ENCODE measurements at regions not wholly inside any gene's neighbourhood (a gene's known extent, or its start where the extent isn't known, plus 50 kb on each side); places are given as distances from the start of the nearest gene placed in this dataset.
A peak's percentile ranks its signal among the peaks of the same experiment; 100 is the strongest.

DNA sequence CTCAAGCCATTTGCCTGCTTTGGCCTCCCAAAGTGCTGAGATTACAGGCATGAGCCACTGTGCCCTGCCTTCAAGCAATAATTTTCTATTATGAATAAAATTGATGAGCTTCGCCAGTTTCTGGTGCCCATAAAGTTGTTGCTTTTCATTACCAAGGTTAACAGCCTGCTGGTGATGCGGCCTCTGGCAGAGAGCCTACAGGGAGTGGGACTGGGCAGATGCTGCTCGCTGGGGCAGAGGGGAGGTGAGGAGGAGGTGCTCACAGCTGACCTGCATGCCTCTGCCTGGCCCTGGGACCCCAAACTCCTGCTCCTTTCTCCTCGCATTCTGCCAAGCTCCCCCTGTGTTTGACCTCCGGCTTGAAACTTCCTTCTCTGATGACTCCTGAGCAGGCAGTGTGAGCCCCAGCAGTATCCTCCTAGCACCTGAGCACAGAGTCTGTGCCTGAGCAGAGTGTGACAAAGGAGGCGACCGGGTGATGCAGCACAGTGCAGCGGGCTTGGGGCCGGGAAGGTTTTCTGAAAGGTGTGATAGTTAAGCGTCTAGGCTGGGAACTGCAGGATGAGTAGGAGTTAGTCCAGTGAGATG, 56.1 kb upstream of the B3GAT1 start (continued):
- TF ChIP-seq FOXK1 (CRISPR knock-in tag; IDR thresholded peaks at IDR 0.05) (no peak), KAT7 (CRISPR knock-in tag; IDR thresholded peaks at IDR 0.05; ENCODE audit: borderline replicate concordance) (no peak)

DNA sequence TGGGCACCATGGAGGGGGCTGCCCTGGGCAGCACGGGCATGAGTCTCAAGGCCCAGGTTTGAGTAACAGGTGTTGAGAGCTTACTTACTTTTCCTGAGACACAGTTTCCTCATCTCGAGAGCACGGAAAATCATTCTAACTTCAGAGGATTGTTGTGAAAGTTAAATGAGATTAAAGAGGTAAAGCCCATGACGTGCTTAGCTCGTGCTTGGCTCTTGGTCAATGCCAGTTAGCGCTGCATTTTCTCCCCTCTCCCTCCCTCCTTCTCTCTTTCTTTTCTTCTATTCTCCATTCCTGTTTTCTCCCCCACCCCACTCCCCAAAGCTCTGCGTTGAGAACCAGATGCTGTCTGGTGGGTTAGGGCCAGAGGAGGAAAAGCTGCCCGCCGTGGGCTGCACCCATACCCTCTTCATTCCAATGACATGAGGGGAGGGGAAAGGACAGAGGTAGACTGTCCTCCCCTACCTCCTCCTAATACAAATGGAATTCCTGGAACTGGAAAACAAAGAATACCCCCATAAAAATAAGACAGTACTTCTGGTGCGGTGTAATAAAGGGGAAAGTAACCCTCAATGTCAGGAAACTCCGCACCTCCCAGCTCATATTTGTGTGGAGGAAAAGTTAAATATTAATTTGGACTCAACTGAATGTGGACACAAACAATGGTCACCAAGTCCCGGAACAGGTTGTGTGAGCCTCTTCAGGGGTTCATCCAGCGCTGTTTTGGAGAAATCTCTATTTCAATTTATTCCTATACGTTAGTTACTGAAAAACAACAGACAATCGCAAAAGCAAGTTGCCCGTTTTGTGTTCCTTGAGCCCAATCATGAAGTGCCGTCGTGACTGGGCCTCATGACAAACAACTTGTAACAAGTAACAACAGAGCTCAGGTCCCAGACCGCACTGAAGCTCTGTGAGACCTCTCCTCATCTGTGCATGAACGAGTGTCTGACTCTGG, 54.8 kb upstream of the B3GAT1 start:
- DNase-seq (ENCODE audit: low spot score) (no peak), ATAC-seq (no peak)
- Mint-ChIP-seq H3K9me3 (peaks cover 8% of the 10 kb centered on the region), H3K36me3 (no peaks in the 10 kb centered on the region), H3K27me3 (ENCODE audit: low read depth) (peaks cover 43% of the 10 kb centered on the region), H3K4me1 (peaks cover 21% of the 10 kb centered on the region), H3K27ac (no peak overlapping the region), H3K4me3 (no peak overlapping the region)
- ChIA-PET POLR2A (no interaction called here), CTCF (interaction anchor here (0.9 to 1.4 kb wide), 3 partner anchors 11 to 205 kb away, joined by 4 read pairs; no protein-coding TSS in a partner anchor)
- TF ChIP-seq SOX15 (CRISPR knock-in tag; IDR thresholded peaks at IDR 0.05), result no peak
- TF ChIP-seq ZNF138 (CRISPR knock-in tag; conservative IDR thresholded peaks at IDR 0.05), result no peak
- TF ChIP-seq, protein P1, sequence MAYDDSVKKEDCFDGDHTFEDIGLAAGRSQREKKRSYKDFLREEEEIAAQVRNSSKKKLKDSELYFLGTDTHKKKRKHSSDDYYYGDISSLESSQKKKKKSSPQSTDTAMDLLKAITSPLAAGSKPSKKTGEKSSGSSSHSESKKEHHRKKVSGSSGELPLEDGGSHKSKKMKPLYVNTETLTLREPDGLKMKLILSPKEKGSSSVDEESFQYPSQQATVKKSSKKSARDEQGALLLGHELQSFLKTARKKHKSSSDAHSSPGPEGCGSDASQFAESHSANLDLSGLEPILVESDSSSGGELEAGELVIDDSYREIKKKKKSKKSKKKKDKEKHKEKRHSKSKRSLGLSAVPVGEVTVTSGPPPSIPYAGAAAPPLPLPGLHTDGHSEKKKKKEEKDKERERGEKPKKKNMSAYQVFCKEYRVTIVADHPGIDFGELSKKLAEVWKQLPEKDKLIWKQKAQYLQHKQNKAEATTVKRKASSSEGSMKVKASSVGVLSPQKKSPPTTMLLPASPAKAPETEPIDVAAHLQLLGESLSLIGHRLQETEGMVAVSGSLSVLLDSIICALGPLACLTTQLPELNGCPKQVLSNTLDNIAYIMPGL (CRISPR knock-in tag; IDR thresholded peaks at IDR 0.05), result no peak
- TF ChIP-seq NFYB (CRISPR knock-in tag; conservative IDR thresholded peaks at IDR 0.05; ENCODE audit: low read depth), result no peak
- TF ChIP-seq, protein P2, sequence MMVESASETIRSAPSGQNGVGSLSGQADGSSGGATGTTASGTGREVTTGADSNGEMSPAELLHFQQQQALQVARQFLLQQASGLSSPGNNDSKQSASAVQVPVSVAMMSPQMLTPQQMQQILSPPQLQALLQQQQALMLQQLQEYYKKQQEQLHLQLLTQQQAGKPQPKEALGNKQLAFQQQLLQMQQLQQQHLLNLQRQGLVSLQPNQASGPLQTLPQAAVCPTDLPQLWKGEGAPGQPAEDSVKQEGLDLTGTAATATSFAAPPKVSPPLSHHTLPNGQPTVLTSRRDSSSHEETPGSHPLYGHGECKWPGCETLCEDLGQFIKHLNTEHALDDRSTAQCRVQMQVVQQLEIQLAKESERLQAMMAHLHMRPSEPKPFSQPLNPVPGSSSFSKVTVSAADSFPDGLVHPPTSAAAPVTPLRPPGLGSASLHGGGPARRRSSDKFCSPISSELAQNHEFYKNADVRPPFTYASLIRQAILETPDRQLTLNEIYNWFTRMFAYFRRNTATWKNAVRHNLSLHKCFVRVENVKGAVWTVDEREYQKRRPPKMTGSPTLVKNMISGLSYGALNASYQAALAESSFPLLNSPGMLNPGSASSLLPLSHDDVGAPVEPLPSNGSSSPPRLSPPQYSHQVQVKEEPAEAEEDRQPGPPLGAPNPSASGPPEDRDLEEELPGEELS (CRISPR knock-in tag; IDR thresholded peaks at IDR 0.05), result no peak
- TF ChIP-seq TP53 (CRISPR knock-in tag; IDR thresholded peaks at IDR 0.05), result no peak
- TF ChIP-seq, protein P3, sequence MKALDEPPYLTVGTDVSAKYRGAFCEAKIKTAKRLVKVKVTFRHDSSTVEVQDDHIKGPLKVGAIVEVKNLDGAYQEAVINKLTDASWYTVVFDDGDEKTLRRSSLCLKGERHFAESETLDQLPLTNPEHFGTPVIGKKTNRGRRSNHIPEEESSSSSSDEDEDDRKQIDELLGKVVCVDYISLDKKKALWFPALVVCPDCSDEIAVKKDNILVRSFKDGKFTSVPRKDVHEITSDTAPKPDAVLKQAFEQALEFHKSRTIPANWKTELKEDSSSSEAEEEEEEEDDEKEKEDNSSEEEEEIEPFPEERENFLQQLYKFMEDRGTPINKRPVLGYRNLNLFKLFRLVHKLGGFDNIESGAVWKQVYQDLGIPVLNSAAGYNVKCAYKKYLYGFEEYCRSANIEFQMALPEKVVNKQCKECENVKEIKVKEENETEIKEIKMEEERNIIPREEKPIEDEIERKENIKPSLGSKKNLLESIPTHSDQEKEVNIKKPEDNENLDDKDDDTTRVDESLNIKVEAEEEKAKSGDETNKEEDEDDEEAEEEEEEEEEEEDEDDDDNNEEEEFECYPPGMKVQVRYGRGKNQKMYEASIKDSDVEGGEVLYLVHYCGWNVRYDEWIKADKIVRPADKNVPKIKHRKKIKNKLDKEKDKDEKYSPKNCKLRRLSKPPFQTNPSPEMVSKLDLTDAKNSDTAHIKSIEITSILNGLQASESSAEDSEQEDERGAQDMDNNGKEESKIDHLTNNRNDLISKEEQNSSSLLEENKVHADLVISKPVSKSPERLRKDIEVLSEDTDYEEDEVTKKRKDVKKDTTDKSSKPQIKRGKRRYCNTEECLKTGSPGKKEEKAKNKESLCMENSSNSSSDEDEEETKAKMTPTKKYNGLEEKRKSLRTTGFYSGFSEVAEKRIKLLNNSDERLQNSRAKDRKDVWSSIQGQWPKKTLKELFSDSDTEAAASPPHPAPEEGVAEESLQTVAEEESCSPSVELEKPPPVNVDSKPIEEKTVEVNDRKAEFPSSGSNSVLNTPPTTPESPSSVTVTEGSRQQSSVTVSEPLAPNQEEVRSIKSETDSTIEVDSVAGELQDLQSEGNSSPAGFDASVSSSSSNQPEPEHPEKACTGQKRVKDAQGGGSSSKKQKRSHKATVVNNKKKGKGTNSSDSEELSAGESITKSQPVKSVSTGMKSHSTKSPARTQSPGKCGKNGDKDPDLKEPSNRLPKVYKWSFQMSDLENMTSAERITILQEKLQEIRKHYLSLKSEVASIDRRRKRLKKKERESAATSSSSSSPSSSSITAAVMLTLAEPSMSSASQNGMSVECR (CRISPR knock-in tag; IDR thresholded peaks at IDR 0.05; ENCODE audit: borderline replicate concordance), result no peak
- TF ChIP-seq EMX1 (CRISPR knock-in tag; IDR thresholded peaks at IDR 0.05), result no peak
- TF ChIP-seq MYBL2 (CRISPR knock-in tag; IDR thresholded peaks at IDR 0.05), result no peak

DNA sequence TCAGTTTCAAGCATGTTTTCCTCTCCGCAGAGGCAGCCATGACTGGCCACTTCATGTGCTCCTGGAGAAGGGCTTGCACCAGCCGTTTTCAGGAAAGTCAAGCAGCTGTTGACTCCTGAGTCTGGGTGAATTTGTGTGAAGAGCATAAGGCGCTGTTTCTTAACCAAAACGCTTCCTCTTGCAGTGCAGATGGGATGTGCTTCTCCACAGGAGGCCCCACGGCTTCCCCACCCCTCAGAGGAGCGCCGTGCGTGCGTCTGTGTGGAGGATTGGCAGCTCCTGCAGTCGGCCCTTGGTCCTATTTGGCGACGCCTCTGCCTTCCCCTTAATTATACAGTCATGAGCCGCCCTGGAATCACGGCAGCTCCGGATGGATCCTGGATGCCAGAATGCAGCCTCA, 54.1 kb upstream of the B3GAT1 start:
- no peaks in the 10 kb centered on the region for H3K36me3 Mint-ChIP-seq
- CTCF ChIA-PET, result interaction anchor here (0.9 to 1.4 kb wide), 3 partner anchors 12 to 204 kb away, joined by 4 read pairs; no protein-coding TSS in a partner anchor
- no peak overlapping the region for H3K4me3 Mint-ChIP-seq
- H3K9me3 Mint-ChIP-seq, result peaks cover 8% of the 10 kb centered on the region
- DNase-seq (ENCODE audit: low spot score) (peak; percentile 47), ATAC-seq (peak; percentile 83)
- H3K27ac Mint-ChIP-seq, result no peak overlapping the region
- POLR2A ChIA-PET, result no interaction called here
- H3K4me1 Mint-ChIP-seq, result peaks cover 21% of the 10 kb centered on the region
- peaks cover 48% of the 10 kb centered on the region for H3K27me3 Mint-ChIP-seq (ENCODE audit: low read depth)
- TF ChIP-seq ZNF121 (CRISPR knock-in tag; IDR thresholded peaks at IDR 0.05) (no peak), ZNF138 (CRISPR knock-in tag; conservative IDR thresholded peaks at IDR 0.05) (no peak), ESRRA (CRISPR knock-in tag; IDR thresholded peaks at IDR 0.05; ENCODE audit: borderline replicate concordance) (no peak), JAZF1 (CRISPR knock-in tag; IDR thresholded peaks at IDR 0.05) (no peak)
- TF ChIP-seq, protein P4, sequence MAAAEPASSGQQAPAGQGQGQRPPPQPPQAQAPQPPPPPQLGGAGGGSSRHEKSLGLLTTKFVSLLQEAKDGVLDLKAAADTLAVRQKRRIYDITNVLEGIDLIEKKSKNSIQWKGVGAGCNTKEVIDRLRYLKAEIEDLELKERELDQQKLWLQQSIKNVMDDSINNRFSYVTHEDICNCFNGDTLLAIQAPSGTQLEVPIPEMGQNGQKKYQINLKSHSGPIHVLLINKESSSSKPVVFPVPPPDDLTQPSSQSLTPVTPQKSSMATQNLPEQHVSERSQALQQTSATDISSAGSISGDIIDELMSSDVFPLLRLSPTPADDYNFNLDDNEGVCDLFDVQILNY (CRISPR knock-in tag; IDR thresholded peaks at IDR 0.05), result no peak
- TF ChIP-seq, protein P5, sequence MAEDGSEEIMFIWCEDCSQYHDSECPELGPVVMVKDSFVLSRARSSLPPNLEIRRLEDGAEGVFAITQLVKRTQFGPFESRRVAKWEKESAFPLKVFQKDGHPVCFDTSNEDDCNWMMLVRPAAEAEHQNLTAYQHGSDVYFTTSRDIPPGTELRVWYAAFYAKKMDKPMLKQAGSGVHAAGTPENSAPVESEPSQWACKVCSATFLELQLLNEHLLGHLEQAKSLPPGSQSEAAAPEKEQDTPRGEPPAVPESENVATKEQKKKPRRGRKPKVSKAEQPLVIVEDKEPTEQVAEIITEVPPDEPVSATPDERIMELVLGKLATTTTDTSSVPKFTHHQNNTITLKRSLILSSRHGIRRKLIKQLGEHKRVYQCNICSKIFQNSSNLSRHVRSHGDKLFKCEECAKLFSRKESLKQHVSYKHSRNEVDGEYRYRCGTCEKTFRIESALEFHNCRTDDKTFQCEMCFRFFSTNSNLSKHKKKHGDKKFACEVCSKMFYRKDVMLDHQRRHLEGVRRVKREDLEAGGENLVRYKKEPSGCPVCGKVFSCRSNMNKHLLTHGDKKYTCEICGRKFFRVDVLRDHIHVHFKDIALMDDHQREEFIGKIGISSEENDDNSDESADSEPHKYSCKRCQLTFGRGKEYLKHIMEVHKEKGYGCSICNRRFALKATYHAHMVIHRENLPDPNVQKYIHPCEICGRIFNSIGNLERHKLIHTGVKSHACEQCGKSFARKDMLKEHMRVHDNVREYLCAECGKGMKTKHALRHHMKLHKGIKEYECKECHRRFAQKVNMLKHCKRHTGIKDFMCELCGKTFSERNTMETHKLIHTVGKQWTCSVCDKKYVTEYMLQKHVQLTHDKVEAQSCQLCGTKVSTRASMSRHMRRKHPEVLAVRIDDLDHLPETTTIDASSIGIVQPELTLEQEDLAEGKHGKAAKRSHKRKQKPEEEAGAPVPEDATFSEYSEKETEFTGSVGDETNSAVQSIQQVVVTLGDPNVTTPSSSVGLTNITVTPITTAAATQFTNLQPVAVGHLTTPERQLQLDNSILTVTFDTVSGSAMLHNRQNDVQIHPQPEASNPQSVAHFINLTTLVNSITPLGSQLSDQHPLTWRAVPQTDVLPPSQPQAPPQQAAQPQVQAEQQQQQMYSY (CRISPR knock-in tag; IDR thresholded peaks at IDR 0.05), result no peak
- TF ChIP-seq, protein P6, sequence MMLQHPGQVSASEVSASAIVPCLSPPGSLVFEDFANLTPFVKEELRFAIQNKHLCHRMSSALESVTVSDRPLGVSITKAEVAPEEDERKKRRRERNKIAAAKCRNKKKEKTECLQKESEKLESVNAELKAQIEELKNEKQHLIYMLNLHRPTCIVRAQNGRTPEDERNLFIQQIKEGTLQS (CRISPR knock-in tag; conservative IDR thresholded peaks at IDR 0.05), result no peak

All from WTC11 (cell line).